COLO829 (cell line): ENCODE measurements at regions not wholly inside any gene's neighbourhood (a gene's known extent, or its start where the extent isn't known, plus 50 kb on each side); places are given as distances from the start of the nearest gene placed in this dataset.
"Not testable (repeated sequence)": the region's sequence is repeated elsewhere in the genome, so short reads cannot be mapped to it uniquely, and the experiment has no call there.

ENCODE experiments used
- DNase-seq: peaks from one replicate; pipeline ENCODE4 v3.0.0; 2012; ENCODE audit warnings: low spot score

GRCh38 chr17:55903028-55903690 lies 152.3 kb downstream of the PCTP start:
- no peak for DNase-seq

GRCh38 chr17:55909776-55910175 lies 158.9 kb downstream of the PCTP start:
- DNase-seq, result no peak

DNA sequence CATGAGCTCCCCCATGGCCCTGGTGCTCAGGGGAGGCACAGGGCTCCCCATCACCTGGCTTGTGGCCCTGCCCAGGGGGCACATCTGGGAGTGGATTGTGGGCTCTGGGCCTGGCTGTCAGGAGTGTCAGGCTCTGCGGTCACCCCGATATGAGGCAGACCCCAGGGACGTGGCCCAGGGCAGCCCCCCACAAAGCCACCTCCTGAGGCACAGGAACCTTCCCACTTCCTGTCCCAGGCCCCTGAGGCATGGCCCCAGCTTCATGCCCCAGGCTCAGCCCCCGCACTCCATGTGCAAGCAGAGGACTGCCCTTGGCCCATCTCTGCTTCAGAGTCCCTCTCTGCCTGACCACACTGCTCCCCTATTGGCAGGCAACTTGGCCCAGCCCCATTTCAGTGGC lies 160.3 kb downstream of the PCTP start:
- no peak for DNase-seq

DNA sequence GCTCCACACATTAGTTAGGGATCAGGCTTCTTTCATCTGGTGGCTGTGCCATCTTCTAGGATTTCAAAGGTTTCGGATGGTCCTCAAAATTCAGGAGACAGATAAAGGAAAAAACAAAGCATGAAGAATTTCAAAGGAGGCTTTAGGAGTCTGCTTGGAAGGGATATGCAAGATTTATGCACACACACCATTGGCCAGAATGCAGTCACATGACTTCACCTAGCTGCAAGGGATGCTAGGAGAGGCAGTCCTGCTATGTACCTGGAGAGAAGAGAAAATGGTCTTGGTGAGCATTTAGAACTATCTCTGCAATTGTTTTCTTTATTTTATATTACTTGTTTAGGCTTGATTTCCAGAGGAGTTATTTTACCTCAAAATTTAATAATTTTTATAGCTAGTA lies 174.6 kb downstream of the PCTP start:
- no peak for DNase-seq

DNA sequence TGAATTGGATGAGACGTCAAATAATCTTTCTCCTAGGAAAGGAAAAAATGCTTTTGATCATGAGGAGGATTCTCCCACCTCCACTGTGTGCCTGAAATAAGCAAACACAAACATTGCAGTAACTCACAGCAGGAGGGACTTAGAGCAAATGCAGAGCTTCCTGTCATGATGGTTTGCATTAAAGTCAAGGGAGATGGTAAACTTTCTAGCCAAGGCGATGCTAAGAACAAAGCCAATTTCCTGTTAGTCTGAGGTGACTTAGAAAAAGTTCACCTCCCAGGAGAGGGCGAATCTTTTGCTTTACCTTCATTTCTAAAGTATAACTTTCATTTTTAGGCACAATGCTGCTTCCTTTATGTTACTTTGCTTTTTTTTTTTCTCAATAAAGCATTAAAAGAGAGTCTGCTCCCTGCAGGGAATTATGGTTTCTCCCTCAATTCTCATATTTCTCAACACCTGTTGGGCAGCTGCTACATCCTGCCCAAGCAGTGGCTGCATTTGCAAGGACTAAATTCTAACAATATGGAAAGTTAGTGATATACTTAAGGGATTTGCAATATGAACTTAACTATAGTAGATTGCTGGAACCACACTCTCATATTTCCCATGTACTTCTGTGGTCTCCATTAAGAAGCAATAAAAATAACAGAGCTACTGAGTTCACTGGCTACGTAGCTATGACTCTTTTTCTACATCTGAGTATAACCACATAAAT lies 175.6 kb downstream of the PCTP start:
- no peak for DNase-seq

- DNase-seq, result no peak
These were observed 179.5 kb downstream of the PCTP start for GRCh38 chr17:55930291-55930809.

DNA sequence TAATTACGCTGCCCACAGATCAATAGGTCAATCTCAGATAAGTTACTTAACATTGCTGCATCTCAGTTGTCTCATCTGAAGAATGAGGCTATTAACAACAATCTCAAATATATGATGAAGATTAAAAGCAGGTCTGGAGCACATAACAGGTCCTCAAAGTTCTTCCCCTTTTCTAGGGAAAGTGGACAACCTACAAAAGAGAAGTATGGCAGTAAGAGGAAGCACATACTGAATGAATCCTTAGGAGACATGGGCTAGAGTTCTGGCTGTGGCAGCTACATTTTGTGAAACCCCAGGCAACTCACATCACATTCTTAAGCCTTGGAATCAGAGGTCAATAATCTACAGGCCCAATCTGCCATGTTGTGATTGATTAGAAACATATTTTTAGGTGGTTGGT lies 180.6 kb downstream of the PCTP start:
- DNase-seq, result no peak

GRCh38 chr17:55932973-55933372 lies 182.1 kb downstream of the PCTP start:
- DNase-seq, result no peak

- not testable (repeated sequence) for DNase-seq
These were observed 188.4 kb downstream of the PCTP start for GRCh38 chr17:55939181-55939810.

DNA sequence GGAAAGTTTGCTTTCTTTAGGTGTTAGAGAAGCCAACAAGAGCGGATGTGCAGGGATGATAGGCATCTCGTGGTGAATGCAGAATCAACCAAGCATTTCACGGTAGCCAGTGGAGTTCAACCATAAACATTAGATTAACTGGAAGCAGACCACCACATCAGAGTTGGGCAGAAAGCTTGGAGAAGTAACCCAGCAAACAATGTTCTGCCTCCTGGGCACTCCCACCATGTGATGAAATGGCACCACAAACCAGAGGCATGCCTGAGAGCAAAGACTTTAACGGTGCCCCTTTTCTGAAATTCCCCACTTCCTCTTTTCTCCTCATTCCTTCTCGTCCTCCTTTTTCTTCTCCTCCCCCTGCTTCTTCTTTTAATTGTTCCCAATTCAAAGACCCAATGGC lies 193.5 kb upstream of the ANKFN1 start:
- DNase-seq, result no peak

DNA sequence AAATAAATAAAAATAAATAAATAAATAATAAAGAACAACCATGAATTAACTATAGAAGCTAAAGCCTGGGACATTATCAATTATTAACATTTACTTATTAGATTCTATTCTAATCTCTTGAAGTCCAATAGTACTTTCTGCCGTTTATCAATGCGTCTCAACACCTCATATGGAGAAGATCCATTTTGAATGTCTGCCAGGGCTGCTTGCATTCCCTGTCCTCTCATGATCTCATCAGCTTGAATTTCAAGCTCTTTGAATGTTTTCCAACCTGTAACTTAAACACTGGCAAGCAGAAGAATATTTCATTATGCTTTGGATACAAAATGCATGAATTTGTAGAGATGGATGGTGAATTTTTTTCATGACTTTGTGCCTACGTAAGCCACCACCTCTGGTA lies 191.9 kb upstream of the ANKFN1 start:
- DNase-seq, result no peak

- DNase-seq, result no peak
These were observed 190.3 kb upstream of the ANKFN1 start for GRCh38 chr17:55962951-55963401.

DNA sequence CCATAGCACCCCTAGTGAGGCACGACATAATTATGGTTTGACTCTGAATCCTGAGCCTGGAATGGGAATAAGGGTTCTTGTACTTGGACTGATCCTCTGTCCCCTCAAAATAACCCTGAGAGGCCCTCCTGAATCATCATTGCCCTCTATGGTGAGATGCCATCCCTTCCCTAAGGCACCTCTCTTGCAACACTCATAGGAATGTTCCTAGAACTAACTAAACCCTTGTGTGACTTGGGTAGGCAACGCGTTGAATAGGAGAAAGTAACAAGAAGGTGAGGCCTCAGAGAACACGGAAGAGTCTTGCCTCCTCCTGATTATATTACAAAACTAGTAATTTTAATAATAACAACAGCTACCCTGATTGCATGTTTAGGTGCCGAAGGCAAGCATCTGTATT lies 189.1 kb upstream of the ANKFN1 start:
- DNase-seq, result no peak

DNA sequence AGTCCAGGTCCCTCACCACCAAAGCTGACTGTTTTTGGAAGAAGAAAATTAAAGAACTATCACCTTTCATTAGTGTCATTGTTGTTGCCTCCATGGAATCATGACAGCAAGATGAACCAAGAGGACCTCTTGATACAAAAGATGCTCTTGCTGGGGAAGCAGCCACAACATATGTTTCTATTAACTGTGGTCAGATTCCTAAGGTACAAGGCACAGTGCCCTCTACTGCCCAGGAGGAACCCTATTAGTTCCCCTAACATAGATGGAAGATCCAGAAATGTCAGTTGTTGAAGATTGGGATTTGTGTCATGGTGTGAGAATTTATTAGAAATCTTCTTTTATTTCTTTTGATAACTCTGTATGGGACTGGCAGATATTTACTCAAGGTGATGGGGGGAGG lies 188.2 kb upstream of the ANKFN1 start:
- DNase-seq, result no peak

- no peak for DNase-seq
These were observed 183.5 kb upstream of the ANKFN1 start for GRCh38 chr17:55969562-55970324.

DNA sequence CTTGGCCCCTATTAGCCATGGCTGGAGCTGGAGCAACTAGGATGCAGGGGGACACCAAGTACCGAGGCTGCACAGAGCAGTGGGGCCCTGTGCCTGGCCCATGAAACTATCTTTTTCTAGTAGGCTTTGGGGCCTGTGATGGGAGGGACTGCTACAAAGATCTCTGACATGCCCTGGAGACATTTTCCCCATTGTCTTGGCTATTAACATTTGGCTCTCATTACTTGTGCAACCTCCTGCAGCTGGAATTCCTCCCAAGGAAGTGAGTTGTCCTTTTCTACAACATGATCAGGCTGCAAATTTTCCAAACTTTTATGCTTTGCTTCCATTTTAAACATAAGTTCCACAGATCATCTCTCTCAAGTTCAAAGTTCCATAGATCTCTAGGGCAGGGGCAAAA lies 174.7 kb upstream of the ANKFN1 start:
- no peak for DNase-seq

DNA sequence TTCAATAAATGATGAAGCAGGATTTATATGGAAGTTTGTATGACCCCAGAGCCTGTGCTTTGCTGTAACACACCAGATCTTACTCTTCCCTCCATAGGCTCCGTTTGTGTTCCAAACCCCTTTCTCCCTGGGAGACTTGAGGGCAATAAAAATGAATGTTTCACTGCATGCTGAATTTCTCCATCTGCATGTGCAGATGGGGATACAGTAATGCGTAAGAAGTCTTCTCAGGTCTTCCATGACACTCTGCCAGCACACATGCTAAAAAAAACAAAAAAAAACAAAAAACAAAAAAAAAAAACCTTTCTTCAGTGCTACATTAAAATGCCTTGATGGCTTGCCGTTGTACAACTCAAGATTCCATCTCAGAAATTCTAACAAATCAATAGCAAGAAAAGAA lies 170.2 kb upstream of the ANKFN1 start:
- no peak for DNase-seq

GRCh38 chr17:55986817-55987216 lies 166.5 kb upstream of the ANKFN1 start:
- no peak for DNase-seq

- DNase-seq, result no peak
These were observed 164.4 kb upstream of the ANKFN1 start for GRCh38 chr17:55988861-55989260.

DNA sequence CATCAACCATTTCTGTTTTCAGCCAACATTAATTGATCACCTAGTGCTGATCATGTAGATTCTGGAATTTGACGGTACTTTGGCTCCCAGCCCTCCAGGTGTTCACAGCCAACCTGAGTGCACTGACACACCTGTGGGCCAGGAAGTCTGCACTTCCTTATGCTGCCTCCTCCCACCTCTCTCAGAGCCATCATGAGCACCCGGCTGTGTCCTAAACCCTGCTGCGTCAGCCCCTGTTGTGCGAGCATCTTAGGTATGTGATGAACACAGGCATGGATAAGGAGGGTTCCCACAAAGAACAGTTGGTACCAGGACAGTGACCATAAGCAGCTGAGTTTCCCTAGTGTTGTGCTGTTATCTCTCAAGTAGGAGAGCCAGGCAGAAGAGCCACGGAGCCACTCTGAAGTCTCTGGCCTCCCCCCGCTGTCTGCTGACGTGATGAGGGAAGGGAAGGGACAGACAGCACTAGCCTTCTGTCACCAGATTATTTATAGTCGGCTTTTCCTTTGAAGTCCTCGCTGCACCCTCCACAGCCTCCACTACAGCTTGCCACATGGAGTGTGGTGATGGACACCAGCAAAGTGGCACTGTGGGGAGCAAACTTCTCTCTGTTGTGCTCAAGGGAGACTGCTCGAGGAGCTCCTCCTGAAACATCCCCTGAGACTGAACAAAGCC lies 162.8 kb upstream of the ANKFN1 start:
- no peak for DNase-seq

DNA sequence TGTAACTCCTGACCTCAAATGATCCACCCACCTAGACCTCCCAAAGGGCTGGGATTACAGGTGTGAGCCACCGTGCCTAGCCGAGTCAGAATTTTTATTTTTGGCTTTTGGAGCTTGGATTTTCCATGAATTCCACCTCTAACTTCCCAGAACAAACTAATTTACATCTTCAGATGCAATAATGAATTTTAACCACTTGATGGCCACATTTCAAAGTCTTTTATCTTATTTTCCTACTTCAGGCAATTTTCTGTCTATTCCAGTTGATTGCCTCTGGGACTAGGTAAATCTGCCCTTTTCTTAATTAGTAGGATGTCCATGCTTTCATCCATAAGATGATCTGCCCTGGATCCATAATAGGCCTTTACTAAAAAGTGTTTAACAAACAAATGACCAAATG lies 156.4 kb upstream of the ANKFN1 start:
- no peak for DNase-seq

GRCh38 chr17:56000411-56000810 lies 152.9 kb upstream of the ANKFN1 start:
- no peak for DNase-seq
